Central memory CD4-positive, alpha-beta T cell (primary cell): ENCODE measurements at regions not wholly inside any gene's neighbourhood (a gene's known extent, or its start where the extent isn't known, plus 50 kb on each side); places are given as distances from the start of the nearest gene placed in this dataset.
A peak's percentile ranks its signal among the peaks of the same experiment; 100 is the strongest.

Source experiments
- DNase-seq: peaks from one replicate; pipeline ENCODE4 v3.0.0; 2022

DNA sequence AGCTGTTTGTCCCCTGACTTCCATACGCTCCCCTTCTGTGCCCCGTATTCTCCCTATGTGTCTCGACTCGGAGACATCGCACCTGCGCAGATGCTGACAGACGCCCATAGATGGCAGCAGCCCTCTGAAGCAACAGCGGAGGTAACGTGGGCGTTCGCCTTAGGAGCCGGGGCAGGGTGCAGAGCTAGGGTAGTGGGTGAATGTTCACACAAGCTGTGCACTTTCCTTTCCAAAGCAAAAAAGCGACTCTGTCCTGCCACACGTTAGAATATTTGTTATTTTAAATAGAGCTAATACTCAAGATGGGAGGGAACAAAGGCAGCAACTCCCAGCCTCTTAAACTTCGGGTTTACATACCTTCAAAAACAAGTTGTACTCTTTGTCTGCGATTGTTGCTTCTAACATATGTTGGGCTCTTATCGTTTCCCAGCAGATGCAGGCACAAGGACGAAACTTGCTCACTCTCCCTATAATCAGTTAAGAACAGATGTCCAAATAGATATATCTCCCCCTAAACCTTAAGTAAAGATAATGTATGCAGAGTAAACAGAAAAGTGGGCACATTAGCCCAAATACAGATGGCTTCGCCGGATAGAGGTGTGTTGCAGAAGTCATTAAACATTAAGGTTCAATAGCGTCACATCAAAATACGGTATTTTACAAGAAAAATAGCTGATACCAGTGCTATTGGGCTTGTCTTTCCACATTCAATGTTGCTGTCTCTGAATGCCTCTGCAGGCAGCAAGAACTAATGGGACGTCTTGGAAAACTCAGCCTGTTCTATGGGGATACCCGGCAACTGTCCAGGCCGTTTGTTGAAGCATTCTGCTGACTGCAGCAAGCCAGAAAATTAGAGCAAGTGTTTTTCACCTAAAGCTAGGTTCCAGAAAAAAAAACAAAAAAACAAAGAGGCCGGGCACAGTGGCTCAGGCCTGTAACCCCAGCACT lies 340.3 kb upstream of the PRKCQ start:
- peak; percentile 59 for DNase-seq

- no peak for DNase-seq
These were observed 339.0 kb upstream of the PRKCQ start for GRCh38 chr10:6919077-6919476.

DNA sequence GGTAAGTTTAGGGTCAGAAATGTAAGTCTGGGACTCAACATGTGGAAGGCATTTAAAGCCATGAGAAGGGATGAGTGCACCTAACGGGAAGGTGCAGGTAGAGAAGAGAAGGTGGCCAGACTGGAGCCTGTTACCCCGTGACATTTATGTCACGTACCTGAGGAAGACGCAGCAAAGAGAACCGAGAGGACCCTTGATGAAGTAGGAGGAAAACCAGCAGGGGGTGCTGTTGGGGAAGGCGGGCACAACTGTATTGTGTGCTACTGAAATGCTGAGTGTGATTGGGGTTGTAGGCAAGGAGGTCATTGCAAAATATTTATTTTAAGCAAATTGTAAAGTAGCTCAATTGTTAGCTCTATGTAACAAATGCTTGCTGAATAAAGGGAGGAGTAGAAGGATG lies 338.2 kb upstream of the PRKCQ start:
- DNase-seq: peak; percentile 39

- no peak for DNase-seq
These were observed 337.0 kb upstream of the PRKCQ start for GRCh38 chr10:6917125-6917524.

- DNase-seq: no peak
These were observed 336.5 kb upstream of the PRKCQ start for GRCh38 chr10:6916601-6917000.

- DNase-seq: no peak
These were observed 335.2 kb upstream of the PRKCQ start for GRCh38 chr10:6915307-6915706.

DNA sequence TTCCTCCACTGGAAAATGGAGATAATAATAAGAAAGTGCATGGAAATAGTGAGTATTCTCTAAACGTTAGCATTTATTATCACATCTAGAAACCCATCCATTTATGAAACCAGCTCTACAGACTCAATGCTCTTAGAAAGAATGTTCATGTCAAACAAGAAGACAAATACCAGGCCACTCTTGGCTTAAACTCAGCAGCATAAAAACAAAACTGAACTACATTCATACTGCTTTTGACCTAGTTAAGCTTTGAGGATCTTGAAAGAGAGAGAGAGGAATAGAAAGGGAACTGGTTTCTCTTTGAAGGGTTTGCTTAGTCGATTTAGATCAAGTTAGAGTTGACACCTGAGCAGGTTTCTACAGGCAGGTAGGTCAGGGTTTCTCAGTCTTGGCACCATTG lies 332.9 kb upstream of the PRKCQ start:
- peak; percentile 6 for DNase-seq

GRCh38 chr10:6912424-6912823 lies 332.3 kb upstream of the PRKCQ start:
- DNase-seq: no peak

GRCh38 chr10:6912021-6912420 lies 331.9 kb upstream of the PRKCQ start:
- no peak for DNase-seq

- no peak for DNase-seq
These were observed 330.0 kb upstream of the PRKCQ start for GRCh38 chr10:6909905-6910560.

DNA sequence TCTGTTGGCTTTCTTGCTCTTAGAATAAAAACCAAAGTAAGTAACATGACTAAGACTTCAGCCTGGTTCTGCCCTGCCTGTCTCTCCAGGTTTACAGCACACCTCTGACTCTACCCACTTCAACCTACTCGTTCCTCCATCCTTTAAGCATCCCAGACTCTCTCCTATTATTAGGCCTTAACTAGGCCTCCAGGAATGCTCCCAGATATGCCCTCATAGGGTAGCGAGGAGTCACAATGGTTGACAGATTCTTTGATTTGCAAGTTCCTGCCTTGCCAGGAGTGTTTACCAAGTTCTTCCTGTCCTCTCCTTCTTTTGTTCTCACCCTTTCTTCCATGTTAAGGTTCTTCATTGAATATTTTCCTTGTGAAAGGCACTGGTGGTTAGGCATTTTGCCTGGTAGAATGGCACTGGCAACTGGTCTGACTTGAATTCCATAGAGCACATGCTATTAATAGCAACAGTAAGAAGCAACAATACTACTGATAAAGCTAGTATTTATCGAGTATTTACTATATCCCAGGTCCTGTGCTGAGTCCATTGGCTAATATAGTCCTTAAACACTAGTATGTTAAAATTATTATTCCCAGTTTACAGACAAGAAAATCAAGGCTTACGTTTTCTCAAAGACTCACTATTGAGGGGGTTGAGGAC lies 327.9 kb upstream of the PRKCQ start:
- DNase-seq: no peak

DNA sequence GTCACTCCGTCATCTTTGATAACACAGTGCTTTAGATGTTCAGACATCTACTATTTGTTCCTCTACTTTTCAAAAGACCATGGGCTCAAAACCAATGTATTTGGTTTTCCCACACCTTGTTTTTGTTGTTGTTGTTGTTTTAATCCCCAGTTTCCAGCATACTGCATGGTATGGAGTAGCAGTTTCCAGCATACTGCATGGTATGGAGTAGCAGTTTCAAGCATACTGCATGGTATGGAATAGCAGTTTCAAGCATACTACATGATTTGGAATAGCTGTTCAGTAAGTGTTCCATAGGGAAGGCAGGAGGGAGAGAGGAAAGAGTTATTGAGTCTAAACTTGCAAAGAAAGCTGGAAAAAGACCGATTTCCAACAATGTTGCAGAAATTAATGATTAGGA lies 314.3 kb upstream of the PRKCQ start:
- DNase-seq: no peak

DNA sequence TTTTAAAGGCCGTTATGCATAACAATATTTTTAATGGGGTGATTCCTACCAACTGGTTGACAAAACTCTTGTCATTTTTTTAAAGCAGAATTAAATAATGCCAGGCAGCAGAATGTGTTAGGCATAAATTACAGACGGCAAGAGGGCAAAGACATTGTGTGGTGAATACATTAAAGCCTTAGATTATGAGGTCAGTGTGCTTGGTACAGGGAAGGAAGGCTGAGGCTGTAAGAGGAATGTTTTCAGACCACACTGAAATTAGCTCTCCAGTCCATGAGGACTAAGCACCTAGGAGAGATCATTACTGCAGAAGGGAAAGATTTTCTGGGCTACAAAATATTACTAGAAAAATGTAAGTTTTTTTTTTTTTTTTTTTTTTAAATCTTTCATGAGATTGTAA lies 312.8 kb upstream of the PRKCQ start:
- DNase-seq: no peak

DNA sequence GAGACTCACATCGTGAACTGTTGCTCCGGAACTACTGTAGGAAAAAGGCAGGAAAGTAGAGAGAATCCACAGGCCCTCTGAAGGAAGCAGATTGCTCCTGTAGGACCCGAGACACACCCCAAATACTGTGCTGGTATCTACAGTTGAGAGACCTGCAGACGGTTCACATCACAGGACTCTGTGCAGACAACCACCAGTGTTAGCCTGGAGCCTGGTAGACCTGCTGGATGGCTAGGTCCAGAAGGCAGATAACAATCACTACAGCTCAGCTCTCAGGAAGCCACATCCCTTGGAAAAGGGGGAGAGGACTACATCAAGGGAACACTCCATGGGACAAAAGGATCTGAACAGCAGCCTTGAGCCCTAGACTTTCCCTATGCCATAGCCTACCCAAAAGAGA lies 311.8 kb upstream of the PRKCQ start:
- no peak for DNase-seq

GRCh38 chr10:6889718-6890117 lies 309.6 kb upstream of the PRKCQ start:
- no peak for DNase-seq

DNA sequence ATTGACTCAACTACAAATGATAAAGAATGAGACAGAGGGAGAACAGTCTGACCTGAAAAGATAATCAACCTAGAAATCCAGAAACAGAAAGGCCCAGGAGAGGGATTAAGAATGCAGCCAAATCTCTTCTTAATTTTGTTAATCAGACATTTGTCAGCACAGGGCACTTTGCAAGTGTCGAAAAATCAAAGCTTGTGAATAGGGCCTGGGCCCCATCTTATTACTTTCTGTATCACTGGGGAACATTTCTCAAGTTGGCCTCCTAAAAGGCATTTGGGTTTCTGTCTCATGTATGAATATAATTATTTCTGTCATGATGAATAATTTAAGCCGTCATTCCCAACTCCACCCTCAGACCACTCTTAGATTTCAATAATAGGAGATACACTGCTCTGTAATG lies 308.4 kb upstream of the PRKCQ start:
- DNase-seq: no peak

DNA sequence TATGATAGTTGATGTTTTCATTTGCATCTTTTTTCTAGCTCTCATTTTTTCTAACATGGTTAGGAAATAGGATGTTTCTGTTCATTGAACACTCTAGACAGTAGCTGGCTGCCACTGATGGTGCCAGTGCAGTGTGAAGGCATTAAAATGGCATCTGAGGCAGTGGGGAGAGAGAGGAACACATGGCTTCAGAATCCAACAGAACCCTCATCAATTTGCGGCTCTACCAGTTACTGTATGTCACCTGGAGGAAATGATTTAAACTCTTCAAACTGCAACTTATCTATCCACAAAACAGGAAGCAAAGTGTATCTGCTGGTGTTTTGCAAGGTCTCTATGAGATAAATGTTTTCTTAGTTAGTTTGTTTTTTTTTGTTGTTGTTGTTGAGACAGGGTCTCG lies 305.2 kb upstream of the PRKCQ start:
- no peak for DNase-seq

DNA sequence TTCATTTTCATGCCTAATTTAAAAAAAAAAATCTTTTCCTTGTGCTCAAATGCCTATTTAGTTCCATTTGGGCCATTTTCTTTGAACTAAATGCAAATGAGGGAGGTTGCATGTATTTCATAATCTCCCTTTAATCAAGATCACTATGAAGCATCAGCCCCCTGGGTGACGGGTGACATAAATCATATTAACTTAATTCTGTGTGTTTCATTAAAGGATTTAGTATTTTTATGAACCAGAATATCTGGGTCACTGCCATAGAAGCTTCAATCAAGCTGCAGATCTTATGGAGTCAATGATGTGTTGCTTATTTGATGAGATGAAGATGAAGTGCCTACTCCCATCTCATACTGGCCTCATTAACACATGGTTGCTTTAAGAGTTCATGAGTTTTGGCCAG lies 301.9 kb upstream of the PRKCQ start:
- DNase-seq: no peak

DNA sequence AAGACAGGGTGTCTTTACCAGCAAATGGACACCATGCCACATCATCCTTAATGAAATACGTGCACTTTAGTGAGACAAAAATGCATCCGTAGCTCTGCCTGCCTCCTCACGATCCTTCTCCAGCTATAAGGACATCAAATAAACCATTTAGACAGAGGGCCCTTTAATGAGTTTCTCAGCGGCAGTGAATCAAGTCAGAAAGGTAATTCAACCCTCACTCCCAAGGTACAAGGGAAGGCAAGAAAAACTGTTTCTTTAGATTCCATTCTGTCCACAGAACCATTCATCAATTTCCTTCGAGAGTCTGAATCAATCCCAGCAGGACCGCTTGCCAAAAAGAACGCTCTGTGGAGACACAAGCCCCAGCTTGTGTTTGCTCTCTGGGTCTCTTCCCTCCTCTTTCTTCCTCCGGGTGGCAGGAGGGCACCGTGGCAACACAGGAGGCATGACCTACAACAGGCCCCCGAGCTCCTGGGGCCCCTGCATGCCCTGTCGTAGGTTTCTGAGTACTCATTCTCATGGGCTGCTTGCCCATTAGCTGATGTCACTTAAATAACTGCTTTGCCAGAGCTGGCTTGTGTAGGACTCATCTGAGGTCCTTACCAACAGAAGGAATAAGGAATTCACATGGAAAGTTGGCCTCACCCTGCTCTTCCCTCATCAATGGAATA lies 297.8 kb upstream of the PRKCQ start:
- DNase-seq: no peak

DNA sequence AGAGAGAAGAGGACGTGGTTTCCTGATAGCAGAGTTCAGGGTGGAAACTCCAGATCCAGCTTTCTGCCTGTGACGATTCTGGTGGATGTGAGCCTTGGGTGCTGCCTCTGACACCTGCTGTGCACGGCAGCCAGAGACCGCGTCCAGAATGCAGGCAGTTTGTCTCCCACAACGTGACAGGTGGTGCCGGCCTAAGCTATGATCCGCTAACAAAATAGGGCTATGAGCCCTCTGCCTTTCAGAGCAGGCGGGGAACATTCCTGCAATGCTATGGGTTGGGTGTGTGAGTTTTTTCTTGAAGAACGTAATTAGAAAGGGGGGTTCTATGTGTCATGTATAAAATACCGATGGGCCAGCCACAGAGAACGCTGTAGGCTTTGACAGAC lies 297.3 kb upstream of the PRKCQ start:
- DNase-seq: no peak

DNA sequence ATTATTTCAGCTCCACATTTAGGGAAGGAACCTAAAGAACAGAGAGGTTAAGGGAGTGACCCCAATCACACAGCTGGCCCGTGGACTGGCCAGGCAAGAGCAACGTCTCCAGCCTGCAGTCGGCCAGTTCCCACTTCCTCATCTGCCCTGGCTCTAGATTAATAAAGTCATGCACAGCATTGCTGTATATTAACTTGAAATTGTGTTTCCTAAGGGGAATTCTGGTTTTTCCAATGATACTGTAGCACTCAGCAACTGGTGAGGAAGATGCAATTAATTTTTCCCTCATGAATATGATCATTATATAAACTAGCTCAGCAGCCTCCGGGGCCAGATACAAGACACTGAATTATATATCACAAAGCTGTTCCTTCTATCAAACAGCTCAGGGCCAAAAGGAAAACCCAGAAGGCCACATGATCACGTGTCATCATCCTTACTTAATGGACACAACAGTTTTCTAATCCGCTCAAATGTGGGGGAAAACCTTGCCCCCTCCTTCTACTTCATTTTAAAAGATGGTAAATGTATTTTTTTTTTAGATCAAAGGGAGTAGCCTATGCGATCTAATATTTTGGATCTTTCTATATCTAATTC lies 295.3 kb upstream of the PRKCQ start:
- DNase-seq: no peak

- no peak for DNase-seq
These were observed 291.1 kb upstream of the PRKCQ start for GRCh38 chr10:6871128-6871527.
